Osteocyte (in vitro differentiated cells): ENCODE measurements at regions not wholly inside any gene's neighbourhood (a gene's known extent, or its start where the extent isn't known, plus 50 kb on each side); places are given as distances from the start of the nearest gene placed in this dataset.

ENCODE experiments used
- DNase-seq: peaks from one replicate; pipeline ENCODE4 v3.0.0; 2021; ENCODE audit warnings: mixed read lengths; ENCODE audit not compliant: unreplicated experiment; ENCODE audit errors: extremely low spot score
- H3K27ac Mint-ChIP-seq: one replicate; pipeline ENCODE4 v1.8.0; 2021; ENCODE audit warnings: mild to moderate bottlenecking, mixed read lengths; ENCODE audit not compliant: unreplicated experiment
- H3K27me3 Mint-ChIP-seq: one replicate; pipeline ENCODE4 v1.8.0; 2021; ENCODE audit warnings: mixed read lengths; ENCODE audit not compliant: unreplicated experiment
- H3K36me3 Mint-ChIP-seq: one replicate; pipeline ENCODE4 v1.8.0; 2021; ENCODE audit warnings: mixed read lengths; ENCODE audit not compliant: unreplicated experiment
- H3K4me1 Mint-ChIP-seq: one replicate; pipeline ENCODE4 v1.8.0; 2021; ENCODE audit warnings: mixed read lengths; ENCODE audit not compliant: unreplicated experiment
- H3K4me3 Mint-ChIP-seq: one replicate; pipeline ENCODE4 v1.8.0; 2021; ENCODE audit warnings: mild to moderate bottlenecking, moderate library complexity, mixed read lengths; ENCODE audit not compliant: unreplicated experiment
- H3K9me3 Mint-ChIP-seq: one replicate; pipeline ENCODE4 v1.8.0; 2021; ENCODE audit warnings: mixed read lengths; ENCODE audit not compliant: unreplicated experiment
- TF ChIP-seq, protein P1 (sequence below): fragments of 200-600 bp; sonication (generic); IDR thresholded peaks from 2 replicates; pipeline ENCODE4 v1.5.0; 2021; ENCODE audit warnings: antibody characterized with exemption, mild to moderate bottlenecking, moderate library complexity

DNA sequence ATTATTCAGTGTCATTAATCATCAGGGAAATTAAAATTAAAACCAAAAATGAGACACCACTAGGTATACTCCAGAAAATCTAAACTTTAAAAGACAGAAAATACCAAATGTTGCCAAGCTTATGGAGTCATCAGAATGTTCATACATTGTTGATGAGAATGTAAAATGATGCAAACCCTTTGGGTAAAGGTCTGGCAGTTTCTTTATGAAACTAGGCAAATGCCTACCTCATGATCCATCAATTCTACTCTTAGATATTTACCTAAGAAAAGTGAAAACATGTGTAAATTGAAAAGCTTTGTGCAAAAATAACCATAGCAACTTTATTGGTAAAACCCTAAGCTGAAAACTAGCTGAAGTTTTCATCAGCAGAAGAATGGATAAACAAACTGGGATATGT, 329.5 kb upstream of the MEOX2 start:
- Mint-ChIP-seq H3K4me3 (no peak overlapping the region), H3K36me3 (no peaks in the 10 kb centered on the region), H3K27me3 (no peaks in the 10 kb centered on the region), H3K27ac (no peak overlapping the region), H3K9me3 (peaks cover 17% of the 10 kb centered on the region), H3K4me1 (peaks cover 2% of the 10 kb centered on the region)
- TF ChIP-seq, protein P1, sequence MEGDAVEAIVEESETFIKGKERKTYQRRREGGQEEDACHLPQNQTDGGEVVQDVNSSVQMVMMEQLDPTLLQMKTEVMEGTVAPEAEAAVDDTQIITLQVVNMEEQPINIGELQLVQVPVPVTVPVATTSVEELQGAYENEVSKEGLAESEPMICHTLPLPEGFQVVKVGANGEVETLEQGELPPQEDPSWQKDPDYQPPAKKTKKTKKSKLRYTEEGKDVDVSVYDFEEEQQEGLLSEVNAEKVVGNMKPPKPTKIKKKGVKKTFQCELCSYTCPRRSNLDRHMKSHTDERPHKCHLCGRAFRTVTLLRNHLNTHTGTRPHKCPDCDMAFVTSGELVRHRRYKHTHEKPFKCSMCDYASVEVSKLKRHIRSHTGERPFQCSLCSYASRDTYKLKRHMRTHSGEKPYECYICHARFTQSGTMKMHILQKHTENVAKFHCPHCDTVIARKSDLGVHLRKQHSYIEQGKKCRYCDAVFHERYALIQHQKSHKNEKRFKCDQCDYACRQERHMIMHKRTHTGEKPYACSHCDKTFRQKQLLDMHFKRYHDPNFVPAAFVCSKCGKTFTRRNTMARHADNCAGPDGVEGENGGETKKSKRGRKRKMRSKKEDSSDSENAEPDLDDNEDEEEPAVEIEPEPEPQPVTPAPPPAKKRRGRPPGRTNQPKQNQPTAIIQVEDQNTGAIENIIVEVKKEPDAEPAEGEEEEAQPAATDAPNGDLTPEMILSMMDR: no peak
- DNase-seq: no peak

DNA sequence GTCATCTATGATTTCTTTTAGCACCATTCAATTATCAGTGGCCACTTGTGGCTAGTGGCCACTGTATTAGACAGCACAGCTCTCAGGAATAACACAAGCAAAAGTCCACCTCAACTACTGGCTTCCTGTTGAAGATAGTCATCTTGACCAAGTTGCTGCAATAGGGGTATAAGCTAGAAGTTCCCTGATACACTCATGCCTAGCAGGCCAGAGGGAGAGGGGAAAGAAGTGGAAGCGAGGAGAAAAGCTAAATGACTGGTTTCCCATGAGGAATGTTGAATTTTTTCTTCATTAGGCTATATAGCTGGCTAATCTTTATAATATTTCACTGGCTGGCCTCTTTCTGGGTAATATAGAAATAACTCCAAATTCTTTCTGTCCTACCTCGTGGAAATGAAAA, 327.5 kb upstream of the MEOX2 start:
- H3K27me3 Mint-ChIP-seq: no peaks in the 10 kb centered on the region
- H3K36me3 Mint-ChIP-seq: no peaks in the 10 kb centered on the region
- H3K4me3 Mint-ChIP-seq: no peak overlapping the region
- TF ChIP-seq, protein P1: no peak
- H3K4me1 Mint-ChIP-seq: peaks cover 2% of the 10 kb centered on the region
- no peak overlapping the region for H3K27ac Mint-ChIP-seq
- no peak for DNase-seq
- peaks cover 11% of the 10 kb centered on the region for H3K9me3 Mint-ChIP-seq

DNA sequence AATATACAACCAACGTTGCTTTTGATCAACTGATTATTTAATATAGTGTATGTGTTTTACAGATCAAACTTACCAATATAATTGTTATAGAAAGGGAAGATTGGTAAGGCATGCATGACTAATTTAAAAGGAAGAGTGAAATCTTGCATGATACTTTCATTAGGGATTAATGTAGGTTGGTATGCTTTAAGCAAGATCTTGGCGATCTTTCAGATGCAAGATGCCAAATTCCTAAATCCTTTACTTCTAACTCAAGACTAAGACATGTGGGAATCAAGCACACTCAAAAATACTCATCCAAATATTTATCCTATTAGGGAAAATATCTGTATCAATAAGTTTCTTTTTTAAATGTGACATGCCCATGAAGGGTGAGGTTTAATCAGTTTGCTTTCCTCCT, 321.4 kb upstream of the MEOX2 start:
- Mint-ChIP-seq H3K4me3 (no peak overlapping the region), H3K36me3 (no peaks in the 10 kb centered on the region), H3K4me1 (no peaks in the 10 kb centered on the region), H3K27me3 (no peaks in the 10 kb centered on the region), H3K27ac (no peak overlapping the region), H3K9me3 (peaks cover 5% of the 10 kb centered on the region)
- TF ChIP-seq, protein P1: no peak
- DNase-seq: no peak

DNA sequence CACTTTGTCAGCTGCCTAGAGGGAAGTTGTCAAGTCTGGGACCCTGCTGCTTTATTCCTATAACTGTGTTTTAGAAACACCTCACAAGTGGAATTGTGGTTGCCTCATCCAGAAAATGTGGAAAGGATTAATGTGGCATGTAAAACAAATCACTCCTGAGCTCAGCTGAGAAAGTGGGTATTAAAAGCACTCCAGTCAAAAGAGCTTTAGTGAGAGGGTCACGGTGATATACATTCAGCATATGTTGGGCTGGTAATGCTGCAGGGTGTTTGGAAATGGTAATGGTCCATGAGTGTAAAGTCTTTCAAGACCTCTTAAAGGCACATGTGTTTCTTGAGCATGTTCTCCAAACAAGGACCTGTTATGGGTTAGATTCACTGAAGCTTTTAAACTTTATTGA, 318.2 kb upstream of the MEOX2 start:
- Mint-ChIP-seq H3K4me3 (no peak overlapping the region), H3K27ac (no peak overlapping the region), H3K4me1 (no peaks in the 10 kb centered on the region), H3K9me3 (peaks cover 4% of the 10 kb centered on the region), H3K27me3 (no peaks in the 10 kb centered on the region), H3K36me3 (no peaks in the 10 kb centered on the region)
- DNase-seq: no peak
- TF ChIP-seq, protein P1: no peak

DNA sequence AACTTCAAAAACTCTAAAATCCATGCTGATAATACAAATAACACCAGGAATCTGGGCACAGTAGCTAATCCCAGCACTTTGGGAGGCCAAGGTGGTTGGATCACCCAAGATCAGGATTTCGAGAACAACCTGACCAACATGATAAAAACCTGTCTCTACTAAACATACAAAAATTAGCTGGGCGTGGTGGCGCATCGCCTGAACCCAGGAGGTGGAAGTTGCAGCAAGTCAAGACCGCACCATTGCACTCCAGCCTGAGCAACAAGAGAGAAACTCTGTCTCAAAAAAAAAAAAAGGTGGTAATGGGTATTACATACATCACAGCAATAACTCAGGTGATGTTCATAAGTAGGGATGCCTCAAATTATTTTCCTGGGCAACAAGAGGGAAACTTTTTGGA, 315.0 kb upstream of the MEOX2 start:
- H3K27me3 Mint-ChIP-seq: no peaks in the 10 kb centered on the region
- no peak overlapping the region for H3K4me3 Mint-ChIP-seq
- H3K36me3 Mint-ChIP-seq: no peaks in the 10 kb centered on the region
- H3K27ac Mint-ChIP-seq: no peak overlapping the region
- TF ChIP-seq, protein P1: no peak
- no peaks in the 10 kb centered on the region for H3K9me3 Mint-ChIP-seq
- no peak for DNase-seq
- H3K4me1 Mint-ChIP-seq: peaks cover 7% of the 10 kb centered on the region
